HFF-Myc (cell line): ENCODE measurements at regions not wholly inside any gene's neighbourhood (a gene's known extent, or its start where the extent isn't known, plus 50 kb on each side); places are given as distances from the start of the nearest gene placed in this dataset.
"Not testable (repeated sequence)": the region's sequence is repeated elsewhere in the genome, so short reads cannot be mapped to it uniquely, and the experiment has no call there.

Source experiments
- DNase-seq: peaks from one replicate; pipeline ENCODE4 v3.0.0-alpha.2; 2011; ENCODE audit warnings: low read depth; ENCODE audit errors: extremely low read depth
- H3K4me3 ChIP-seq: replicated peaks from 2 replicates; pipeline ENCODE4 v1.5.1; 2011; ENCODE audit warnings: low read depth, mild to moderate bottlenecking, control low read depth, low read length
- TF ChIP-seq, protein P1 (sequence below): IDR thresholded peaks from 2 replicates; pipeline ENCODE4 v1.5.1; 2012; ENCODE audit warnings: mild to moderate bottlenecking, low read depth, low read length, control low read depth; ENCODE audit errors: missing control alignments

DNA sequence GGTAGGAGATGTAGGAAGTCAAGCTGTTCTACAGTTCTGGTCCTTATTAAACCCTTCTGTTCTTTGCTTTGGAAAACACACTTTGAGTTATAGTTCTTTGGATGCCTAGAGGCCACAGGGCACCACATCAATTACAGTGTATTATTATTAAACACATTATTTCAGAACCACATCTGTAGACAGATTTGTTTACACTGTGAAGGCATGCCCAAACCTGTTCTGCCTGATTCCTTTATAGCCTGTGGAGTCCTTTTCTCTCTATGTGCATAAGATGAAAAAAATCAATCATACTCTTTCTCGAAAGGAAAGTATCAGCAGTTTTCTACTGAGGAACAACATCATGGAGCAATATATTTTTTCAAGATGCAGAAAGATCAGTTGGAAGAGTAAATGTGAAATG is 371.3 kb upstream of the INTU start:
- DNase-seq, result no peak
- TF ChIP-seq, protein P1, sequence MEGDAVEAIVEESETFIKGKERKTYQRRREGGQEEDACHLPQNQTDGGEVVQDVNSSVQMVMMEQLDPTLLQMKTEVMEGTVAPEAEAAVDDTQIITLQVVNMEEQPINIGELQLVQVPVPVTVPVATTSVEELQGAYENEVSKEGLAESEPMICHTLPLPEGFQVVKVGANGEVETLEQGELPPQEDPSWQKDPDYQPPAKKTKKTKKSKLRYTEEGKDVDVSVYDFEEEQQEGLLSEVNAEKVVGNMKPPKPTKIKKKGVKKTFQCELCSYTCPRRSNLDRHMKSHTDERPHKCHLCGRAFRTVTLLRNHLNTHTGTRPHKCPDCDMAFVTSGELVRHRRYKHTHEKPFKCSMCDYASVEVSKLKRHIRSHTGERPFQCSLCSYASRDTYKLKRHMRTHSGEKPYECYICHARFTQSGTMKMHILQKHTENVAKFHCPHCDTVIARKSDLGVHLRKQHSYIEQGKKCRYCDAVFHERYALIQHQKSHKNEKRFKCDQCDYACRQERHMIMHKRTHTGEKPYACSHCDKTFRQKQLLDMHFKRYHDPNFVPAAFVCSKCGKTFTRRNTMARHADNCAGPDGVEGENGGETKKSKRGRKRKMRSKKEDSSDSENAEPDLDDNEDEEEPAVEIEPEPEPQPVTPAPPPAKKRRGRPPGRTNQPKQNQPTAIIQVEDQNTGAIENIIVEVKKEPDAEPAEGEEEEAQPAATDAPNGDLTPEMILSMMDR, result no peak
- no peak overlapping the region for H3K4me3 ChIP-seq

DNA sequence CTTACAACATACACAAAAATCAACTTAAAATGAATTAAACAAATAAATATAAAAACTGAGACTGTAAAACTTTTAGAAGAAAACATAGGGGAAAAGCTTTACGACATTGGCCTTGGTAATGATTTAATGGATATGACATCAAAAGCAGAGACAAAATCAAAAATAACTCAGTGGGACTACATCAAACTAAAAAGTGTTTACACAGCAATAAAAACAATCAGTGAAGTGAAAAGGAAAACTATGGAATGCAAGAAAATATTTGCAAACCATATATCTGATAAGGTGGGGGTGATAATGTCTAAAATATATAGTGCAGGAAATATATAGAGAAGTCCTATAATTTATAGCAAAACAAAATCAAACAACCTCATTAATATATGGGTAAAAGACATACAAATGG is 364.4 kb upstream of the INTU start:
- TF ChIP-seq, protein P1, result no peak
- DNase-seq, result no peak

DNA sequence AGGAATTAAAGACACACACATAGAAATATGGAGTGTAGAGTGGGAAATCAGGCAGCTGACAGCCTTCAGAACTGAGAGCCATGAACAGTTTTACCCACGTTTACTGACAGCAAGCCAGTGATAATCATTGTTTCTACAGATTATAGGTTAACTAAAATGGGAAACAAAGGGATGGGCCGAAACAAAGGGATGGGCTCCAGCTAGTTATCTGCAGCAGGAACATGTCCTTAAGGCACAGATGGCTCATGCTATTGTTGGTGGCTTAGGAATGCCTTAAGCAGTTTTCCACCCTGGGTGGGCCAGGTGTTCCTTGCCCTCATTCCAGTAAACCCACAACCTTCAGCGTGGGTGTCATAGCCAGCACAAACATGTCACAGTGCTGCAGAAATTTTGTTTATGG is 355.7 kb upstream of the INTU start:
- H3K4me3 ChIP-seq, DNase-seq: not testable (repeated sequence)

More for the DNA sequence above, 364.4 kb upstream of the INTU start:
- no peak overlapping the region for H3K4me3 ChIP-seq

DNA sequence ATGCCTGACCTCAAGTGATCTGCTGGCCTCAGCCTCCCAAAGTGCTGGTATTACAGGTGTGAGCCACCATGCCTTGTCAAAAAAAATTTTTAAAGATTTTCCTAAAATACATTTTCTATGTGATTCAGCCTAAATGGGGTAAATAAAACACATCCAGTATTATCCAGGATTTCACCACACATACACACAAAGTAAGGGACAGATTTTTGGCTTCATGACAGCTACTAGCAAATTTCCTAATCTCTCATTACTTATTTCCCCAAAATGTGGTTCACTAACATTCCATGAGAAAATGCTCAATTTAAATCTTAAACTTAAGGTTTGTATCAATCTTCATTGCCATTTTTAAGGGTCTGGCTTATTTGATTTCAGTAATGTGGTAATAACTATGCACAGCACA is 348.5 kb upstream of the INTU start:
- H3K4me3 ChIP-seq, result no peak overlapping the region
- no peak for DNase-seq
- TF ChIP-seq, protein P1, result no peak

DNA sequence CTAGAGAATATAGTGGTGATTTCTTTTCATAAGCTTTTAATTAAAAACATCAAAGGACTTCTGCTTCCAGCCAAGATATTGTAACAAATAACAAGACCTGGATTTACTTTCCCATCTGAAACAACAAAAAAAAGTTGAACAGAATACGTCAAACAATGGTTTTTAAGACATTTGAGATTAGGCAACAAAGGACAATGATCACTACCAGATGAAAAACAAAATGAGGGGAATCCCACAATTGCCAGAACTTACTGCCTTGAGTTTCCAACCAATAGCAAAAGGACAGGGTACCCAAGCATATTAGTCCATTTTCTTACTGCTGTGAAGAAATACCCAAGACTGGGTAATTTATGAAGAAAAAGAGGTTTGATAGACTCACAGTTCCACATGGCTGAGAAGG is 341.4 kb upstream of the INTU start:
- peak; percentile 19 for DNase-seq
- TF ChIP-seq, protein P1, result no peak
- H3K4me3 ChIP-seq, result no peak overlapping the region

DNA sequence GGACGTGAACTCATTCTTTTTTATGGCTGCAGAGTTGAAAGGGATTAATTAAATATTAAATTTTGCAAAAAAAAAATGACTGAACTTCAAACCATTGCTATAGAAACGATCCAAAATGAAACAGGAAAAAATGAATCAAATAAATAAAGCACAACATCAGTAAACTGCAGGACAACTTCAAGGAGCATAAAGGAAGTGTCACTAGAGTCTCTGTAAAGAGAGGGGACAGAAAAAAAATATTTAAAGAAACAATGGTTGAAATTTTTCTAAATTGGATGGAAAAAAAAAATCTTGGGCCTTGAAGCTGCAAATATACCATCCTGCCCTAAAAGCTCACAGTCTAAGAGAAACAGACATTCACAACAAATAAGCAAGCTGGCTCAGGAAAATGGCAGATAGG is 339.3 kb upstream of the INTU start:
- DNase-seq, result no peak
- TF ChIP-seq, protein P1, result no peak
- H3K4me3 ChIP-seq, result no peak overlapping the region

DNA sequence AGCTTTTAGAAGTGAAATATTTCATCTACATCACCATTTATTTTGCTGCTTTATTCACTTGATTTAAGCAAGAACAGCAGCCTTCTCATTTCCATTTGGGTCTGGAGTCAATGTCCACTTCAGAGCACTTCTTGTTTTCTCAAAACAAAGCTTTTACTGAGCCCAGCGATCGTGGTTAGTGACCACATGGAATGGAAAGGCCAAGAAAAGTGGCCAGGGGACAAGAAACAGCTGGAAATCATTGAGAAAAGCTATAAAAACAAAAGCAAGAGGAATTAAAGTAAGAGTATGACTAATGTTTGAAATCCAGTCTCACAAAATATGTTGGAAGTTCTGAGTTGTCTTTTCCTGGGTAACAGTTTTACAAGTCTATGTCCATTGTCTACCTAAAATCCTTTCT is 328.4 kb upstream of the INTU start:
- no peak overlapping the region for H3K4me3 ChIP-seq
- TF ChIP-seq, protein P1, result no peak
- DNase-seq, result peak; percentile 58
